Thoracic aorta (tissue), 2 donors: ENCODE measurements at regions not wholly inside any gene's neighbourhood (a gene's known extent, or its start where the extent isn't known, plus 50 kb on each side); places are given as distances from the start of the nearest gene placed in this dataset.

Source experiments
- ATAC-seq: fragments of 150-250 bp; one replicate; pipeline ENCODE4 v1.8.0; 2017; ENCODE audit warnings: low read depth; ENCODE audit not compliant: insufficient number of reproducible peaks, low FRiP score
- DNase-seq: peaks from one replicate; pipeline ENCODE4 v3.0.0-alpha.2; 2020; ENCODE audit warnings: low spot score
- H3K27ac ChIP-seq, 2 donors: fragments of 200-600 bp; sonication (generic); 1 replicate in 1 of 2; 2 replicates in 1 of 2; pipeline ENCODE4 v1.5.1; 2016; ENCODE audit warnings: mild to moderate bottlenecking in 2 of 2, moderate library complexity in 2 of 2
- H3K27me3 ChIP-seq: fragments of 200-600 bp; sonication (generic); replicated peaks from 2 replicates; pipeline ENCODE4 v1.6.0; 2016; ENCODE audit warnings: mild to moderate bottlenecking; ENCODE audit not compliant: insufficient read depth
- H3K36me3 ChIP-seq: fragments of 200-600 bp; sonication (generic); one replicate; pipeline ENCODE4 v1.5.1; 2016
- H3K4me1 ChIP-seq, 2 donors: fragments of 200-600 bp; sonication (generic); 1 replicate in 1 of 2; 2 replicates in 1 of 2; pipeline versions ENCODE4 v1.5.1 to v1.6.0; 2016; ENCODE audit warnings: low read depth in 2 of 2, mild to moderate bottlenecking in 1 of 2; ENCODE audit not compliant: control insufficient read depth in 1 of 2
- H3K4me3 ChIP-seq: fragments of 200-600 bp; sonication (generic); 2 replicates; pipeline ENCODE4 v1.5.1; 2016; ENCODE audit warnings: mild to moderate bottlenecking
- H3K9me3 ChIP-seq: fragments of 200-600 bp; sonication (generic); 2 replicates; pipeline ENCODE4 v1.5.1; 2016
- CTCF ChIP-seq: fragments of 200-600 bp; sonication (generic); IDR thresholded peaks from one replicate; pipeline ENCODE4 v1.5.1; 2019; ENCODE audit warnings: antibody characterized with exemption

GRCh38 chr2:211170843-211171242 is 614.4 kb downstream of the CPS1 start:
- ATAC-seq (no peak), DNase-seq (no peak)
- no peaks in the 10 kb centered on the region for H3K4me1 ChIP-seq
- H3K9me3 ChIP-seq, result no peaks in the 10 kb centered on the region
- H3K27me3 ChIP-seq, result no peaks in the 10 kb centered on the region
- no peaks in the 10 kb centered on the region for H3K36me3 ChIP-seq
- no peak overlapping the region for H3K27ac ChIP-seq
- no peak for TF ChIP-seq CTCF
- H3K4me3 ChIP-seq, result no peak overlapping the region

GRCh38 chr2:211174021-211174420 is 617.6 kb downstream of the CPS1 start:
- H3K4me3 ChIP-seq, result no peak overlapping the region
- ATAC-seq, result no peak
- no peaks in the 10 kb centered on the region for H3K27me3 ChIP-seq
- no peaks in the 10 kb centered on the region for H3K36me3 ChIP-seq
- H3K9me3 ChIP-seq, result no peaks in the 10 kb centered on the region
- TF ChIP-seq CTCF, result no peak
- no peak for DNase-seq
- no peak overlapping the region for H3K27ac ChIP-seq
- no peaks in the 10 kb centered on the region for H3K4me1 ChIP-seq

GRCh38 chr2:211174631-211175030 is 618.2 kb downstream of the CPS1 start:
- TF ChIP-seq CTCF, result no peak
- no peaks in the 10 kb centered on the region for H3K9me3 ChIP-seq
- ATAC-seq, result no peak
- H3K36me3 ChIP-seq, result no peaks in the 10 kb centered on the region
- H3K27me3 ChIP-seq, result no peaks in the 10 kb centered on the region
- no peaks in the 10 kb centered on the region for H3K4me1 ChIP-seq
- no peak overlapping the region for H3K27ac ChIP-seq
- no peak for DNase-seq
- H3K4me3 ChIP-seq, result no peak overlapping the region

GRCh38 chr2:211175956-211176355 is 619.6 kb downstream of the CPS1 start:
- H3K9me3 ChIP-seq, result no peaks in the 10 kb centered on the region
- no peak for TF ChIP-seq CTCF
- ATAC-seq (no peak), DNase-seq (no peak)
- no peak overlapping the region for H3K27ac ChIP-seq
- no peaks in the 10 kb centered on the region for H3K36me3 ChIP-seq
- H3K4me3 ChIP-seq, result no peak overlapping the region
- H3K27me3 ChIP-seq, result no peaks in the 10 kb centered on the region
- H3K4me1 ChIP-seq, result no peaks in the 10 kb centered on the region

- no peak for TF ChIP-seq CTCF
- H3K4me1 ChIP-seq, result no peaks in the 10 kb centered on the region
- no peaks in the 10 kb centered on the region for H3K27me3 ChIP-seq
- no peaks in the 10 kb centered on the region for H3K9me3 ChIP-seq
- no peak overlapping the region for H3K4me3 ChIP-seq
- H3K27ac ChIP-seq, result no peak overlapping the region
- DNase-seq (no peak), ATAC-seq (no peak)
- no peaks in the 10 kb centered on the region for H3K36me3 ChIP-seq
These were observed 620.2 kb downstream of the CPS1 start for GRCh38 chr2:211176514-211177141.
